Skeletal muscle tissue (tissue), 3 donors: ENCODE measurements at regions not wholly inside any gene's neighbourhood (a gene's known extent, or its start where the extent isn't known, plus 50 kb on each side); places are given as distances from the start of the nearest gene placed in this dataset.
"Not testable (repeated sequence)": the region's sequence is repeated elsewhere in the genome, so short reads cannot be mapped to it uniquely, and the experiment has no call there.

ENCODE experiments used
- H3K27ac ChIP-seq: one replicate; pipeline ENCODE4 v1.7.0; 2013; ENCODE audit warnings: mild to moderate bottlenecking, low read depth, low read length, inconsistent platforms
- H3K27me3 ChIP-seq, 3 donors: one replicate each; pipeline ENCODE4 v1.7.0; 2013; ENCODE audit warnings: low read length in 3 of 3; ENCODE audit not compliant: control insufficient read depth in 3 of 3, insufficient read depth in 3 of 3
- H3K36me3 ChIP-seq, 3 donors: one replicate each; pipeline ENCODE4 v1.7.0; 2013; ENCODE audit warnings: low read length in 3 of 3; ENCODE audit not compliant: control insufficient read depth in 3 of 3, insufficient read depth in 3 of 3
- H3K4me1 ChIP-seq, 3 donors: one replicate each; pipeline ENCODE4 v1.7.0; 2013; ENCODE audit warnings: low read length in 3 of 3, mild to moderate bottlenecking in 3 of 3; ENCODE audit not compliant: control insufficient read depth in 3 of 3, insufficient read depth in 3 of 3
- H3K4me3 ChIP-seq, 3 donors: one replicate each; pipeline ENCODE4 v1.7.0; 2013; ENCODE audit warnings: low read length in 3 of 3
- H3K9ac ChIP-seq, 3 donors: one replicate each; pipeline ENCODE4 v1.7.0; 2013; ENCODE audit warnings: low read length in 3 of 3, mild to moderate bottlenecking in 3 of 3, moderate library complexity in 2 of 3, low read depth in 1 of 3
- H3K9me3 ChIP-seq, 3 donors: one replicate each; pipeline ENCODE4 v1.7.0; 2013; ENCODE audit warnings: low read length in 3 of 3; ENCODE audit not compliant: control insufficient read depth in 3 of 3
- donor health status: Osteomylitis.

- peaks cover 4 to 16% (median 7%) of the 10 kb centered on the region in 3 donors for H3K4me1 ChIP-seq
- no peaks in the 10 kb centered on the region for H3K27me3 ChIP-seq
- no peaks in the 10 kb centered on the region for H3K36me3 ChIP-seq
- H3K27ac ChIP-seq, result no peak overlapping the region
- no peak overlapping the region for H3K4me3 ChIP-seq
- H3K9ac ChIP-seq, result no peak overlapping the region
- H3K9me3 ChIP-seq, result no peaks in the 10 kb centered on the region
These were observed 56.8 kb upstream of the TFRC start for GRCh38 chr3:196138482-196139254.

DNA sequence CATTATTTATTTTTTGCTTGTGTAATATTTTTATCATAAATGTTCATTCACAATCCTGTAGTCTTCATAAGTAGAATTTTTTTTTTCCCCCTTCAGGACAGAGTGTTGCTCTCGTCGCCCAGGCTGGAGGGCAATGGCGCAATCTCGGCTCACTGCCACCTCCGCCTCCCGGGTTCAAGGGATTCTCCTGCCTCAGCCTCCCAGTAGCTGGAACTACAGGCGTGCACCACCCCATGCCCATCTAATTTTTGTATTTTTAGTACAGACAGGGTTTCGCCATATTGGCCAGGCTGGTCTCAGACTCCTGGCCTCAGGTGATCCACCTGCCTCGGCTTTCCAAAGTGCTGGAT, 54.7 kb upstream of the TFRC start:
- H3K9me3 ChIP-seq, H3K4me3 ChIP-seq, H3K9ac ChIP-seq, H3K4me1 ChIP-seq, H3K27me3 ChIP-seq, H3K36me3 ChIP-seq: not testable (repeated sequence)
- H3K27ac ChIP-seq, result peak overlapping the region; percentile 40

- H3K27me3 ChIP-seq, result no peaks in the 10 kb centered on the region
- peak overlapping the region in 1 of 3 donors; percentile 19 for H3K9ac ChIP-seq
- H3K4me3 ChIP-seq, result peak overlapping the region in 1 of 3 donors; percentile 6
- H3K36me3 ChIP-seq, result no peaks in the 10 kb centered on the region
- peaks cover 4 to 9% (median 7%) of the 10 kb centered on the region in 3 donors for H3K4me1 ChIP-seq
- H3K9me3 ChIP-seq, result no peaks in the 10 kb centered on the region
- peak overlapping the region; percentile 40 for H3K27ac ChIP-seq
These were observed 54.1 kb upstream of the TFRC start for GRCh38 chr3:196135693-196136639.

DNA sequence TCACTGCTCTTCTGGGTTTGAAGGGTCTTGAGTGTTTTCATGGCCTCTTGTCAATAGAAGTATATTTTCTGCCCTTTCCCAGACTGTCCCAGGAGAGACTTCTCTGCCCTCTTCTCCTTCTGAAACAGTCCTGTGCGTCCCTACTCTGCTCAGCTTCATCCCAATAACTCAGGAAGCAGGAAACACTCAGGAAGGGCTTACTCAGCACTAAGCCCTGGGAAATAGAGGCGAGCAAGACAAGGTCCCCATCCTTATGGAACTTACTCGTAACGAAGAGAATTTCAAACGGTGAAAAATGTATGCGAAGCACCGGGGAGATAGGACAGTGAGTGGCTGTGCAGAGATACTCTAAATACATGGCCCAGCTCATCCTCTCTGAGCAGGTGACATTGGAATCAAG, 52.8 kb upstream of the TFRC start:
- no peak overlapping the region for H3K4me3 ChIP-seq
- H3K9me3 ChIP-seq, result no peaks in the 10 kb centered on the region
- peaks cover 4 to 9% (median 7%) of the 10 kb centered on the region in 3 donors for H3K4me1 ChIP-seq
- H3K27ac ChIP-seq, result no peak overlapping the region
- H3K36me3 ChIP-seq, result no peaks in the 10 kb centered on the region
- no peak overlapping the region for H3K9ac ChIP-seq
- no peaks in the 10 kb centered on the region for H3K27me3 ChIP-seq

GRCh38 chr3:196133869-196134268, 52.0 kb upstream of the TFRC start:
- not testable (repeated sequence) for H3K4me3 ChIP-seq, H3K4me1 ChIP-seq, H3K9ac ChIP-seq, H3K9me3 ChIP-seq, H3K27me3 ChIP-seq, H3K36me3 ChIP-seq, H3K27ac ChIP-seq

GRCh38 chr3:196131921-196132320, 50.0 kb upstream of the TFRC start:
- H3K4me3 ChIP-seq, result no peak overlapping the region
- H3K27ac ChIP-seq, result no peak overlapping the region
- no peaks in the 10 kb centered on the region for H3K36me3 ChIP-seq
- H3K4me1 ChIP-seq, result peaks cover 4 to 9% (median 7%) of the 10 kb centered on the region in 3 donors
- H3K9ac ChIP-seq, result no peak overlapping the region
- H3K27me3 ChIP-seq, result no peaks in the 10 kb centered on the region
- H3K9me3 ChIP-seq, result no peaks in the 10 kb centered on the region
